HEK293 (cell line): ENCODE measurements at regions not wholly inside any gene's neighbourhood (a gene's known extent, or its start where the extent isn't known, plus 50 kb on each side); places are given as distances from the start of the nearest gene placed in this dataset.
A peak's percentile ranks its signal among the peaks of the same experiment; 100 is the strongest.

Experiments
- CTCF ChIA-PET: fragments of 350-600 bp; formaldehyde crosslinking; extraction: SDS; loops from one replicate; lab custom pipeline; 2021; ENCODE audit warnings: antibody characterized with exemption; lab: Yijun Ruan, JAX
- POLR2A ChIA-PET: fragments of 300-600 bp; formaldehyde crosslinking; extraction: SDS; loops from one replicate; lab custom pipeline; 2020; ENCODE audit warnings: antibody characterized with exemption, inconsistent platforms; lab: Yijun Ruan, JAX
- H3K27ac ChIP-seq: fragments of 200-500 bp; sonication (Bioruptor generic); 2 replicates; pipeline ENCODE4 v1.5.1; 2014; ENCODE audit warnings: low read depth, low read length, control low read depth, inconsistent platforms; ENCODE audit errors: extremely low read depth
- H3K36me3 ChIP-seq, 2 experiments: fragments of 200-500 bp in 1 of 2; sonication (Bioruptor generic) in 1 of 2; 1 replicate in 1 of 2; 2 replicates in 1 of 2; pipeline ENCODE4 v1.5.1; 2014 to 2017; ENCODE audit warnings: inconsistent platforms in 2 of 2, low read length in 2 of 2; ENCODE audit not compliant: control insufficient read depth in 2 of 2, insufficient read depth in 1 of 2
- H3K4me1 ChIP-seq: fragments of 200-500 bp; sonication (Bioruptor generic); 2 replicates; pipeline ENCODE4 v1.5.1; 2014; ENCODE audit warnings: mild to moderate bottlenecking, low read length, inconsistent platforms; ENCODE audit not compliant: control insufficient read depth, insufficient read depth
- H3K4me3 ChIP-seq: 2 replicates; pipeline ENCODE4 v1.5.1; 2011; ENCODE audit warnings: low read depth, mild to moderate bottlenecking, control low read depth, low read length, moderate library complexity
- H3K9me3 ChIP-seq: fragments of 200-500 bp; sonication (Bioruptor generic); 2 replicates; pipeline ENCODE4 v1.5.1; 2014; ENCODE audit warnings: low read depth, low read length, inconsistent platforms; ENCODE audit not compliant: control insufficient read depth, insufficient read depth
- FEZF1 ChIP-seq: fragments of 450-650 bp; formaldehyde crosslinking; IDR thresholded peaks from 2 replicates; pipeline ENCODE4 v1.5.1; 2016; ENCODE audit warnings: missing biosample characterization, missing genetic modification characterization
- KLF1 ChIP-seq: fragments of 450-650 bp; formaldehyde crosslinking; IDR thresholded peaks from 2 replicates; pipeline ENCODE4 v1.5.1; 2016; ENCODE audit warnings: missing biosample characterization, missing genetic modification characterization
- MYNN ChIP-seq: fragments of 450-650 bp; formaldehyde crosslinking; IDR thresholded peaks from 2 replicates; pipeline ENCODE4 v1.5.1; 2016; ENCODE audit warnings: missing biosample characterization, missing genetic modification characterization, borderline replicate concordance
- SCRT1 ChIP-seq: fragments of 450-650 bp; formaldehyde crosslinking; IDR thresholded peaks from 2 replicates; pipeline ENCODE4 v1.5.1; 2016; ENCODE audit warnings: missing biosample characterization, missing genetic modification characterization, borderline replicate concordance
- SETDB1 ChIP-seq: IDR thresholded peaks from one replicate; pipeline ENCODE4 v1.6.1; 2017; ENCODE audit warnings: mild to moderate bottlenecking, low read length, moderate library complexity, mixed read lengths; ENCODE audit not compliant: insufficient read length
- TCF7L2 ChIP-seq: IDR thresholded peaks from 2 replicates; pipeline ENCODE4 v1.6.1; 2011; ENCODE audit warnings: low read depth, mild to moderate bottlenecking, inconsistent platforms, low read length, moderate library complexity, borderline replicate concordance
- ZIC2 ChIP-seq: fragments of 450-650 bp; formaldehyde crosslinking; IDR thresholded peaks from 2 replicates; pipeline ENCODE4 v1.5.1; 2016; ENCODE audit warnings: missing biosample characterization, missing genetic modification characterization
- ZNF114 ChIP-seq: fragments of 450-650 bp; formaldehyde crosslinking; IDR thresholded peaks from 2 replicates; pipeline ENCODE4 v1.5.0; 2017; ENCODE audit warnings: missing biosample characterization, missing genetic modification characterization
- ZNF302 ChIP-seq: fragments of 450-650 bp; formaldehyde crosslinking; IDR thresholded peaks from 2 replicates; pipeline ENCODE4 v1.5.1; 2016; ENCODE audit warnings: missing biosample characterization, missing genetic modification characterization, low read depth
- ZNF433 ChIP-seq: fragments of 450-650 bp; formaldehyde crosslinking; IDR thresholded peaks from 2 replicates; pipeline ENCODE4 v1.5.1; 2016; ENCODE audit warnings: missing biosample characterization, missing genetic modification characterization, low read depth
- ZNF501 ChIP-seq: fragments of 450-650 bp; formaldehyde crosslinking; IDR thresholded peaks from 2 replicates; pipeline ENCODE4 v1.5.1; 2016; ENCODE audit warnings: missing biosample characterization, missing genetic modification characterization
- ZNF530 ChIP-seq: fragments of 450-650 bp; formaldehyde crosslinking; IDR thresholded peaks from 2 replicates; pipeline ENCODE4 v1.5.1; 2016; ENCODE audit warnings: low read depth, missing biosample characterization, missing genetic modification characterization
- ZNF561 ChIP-seq: fragments of 450-650 bp; IDR thresholded peaks from 2 replicates; pipeline ENCODE4 v1.5.1; 2018; ENCODE audit warnings: missing biosample characterization, missing genetic modification characterization, borderline replicate concordance
- ZNF585B ChIP-seq: fragments of 450-650 bp; formaldehyde crosslinking; IDR thresholded peaks from 2 replicates; pipeline ENCODE4 v1.5.1; 2016; ENCODE audit warnings: missing biosample characterization, missing genetic modification characterization
- ZNF610 ChIP-seq: fragments of 450-650 bp; formaldehyde crosslinking; IDR thresholded peaks from 2 replicates; pipeline ENCODE4 v1.5.1; 2016; ENCODE audit warnings: missing biosample characterization, missing genetic modification characterization, borderline replicate concordance
- ZNF677 ChIP-seq: fragments of 450-650 bp; IDR thresholded peaks from 2 replicates; pipeline ENCODE4 v1.5.0; 2018; ENCODE audit warnings: missing biosample characterization, mild to moderate bottlenecking, missing genetic modification characterization, moderate library complexity
- ZNF791 ChIP-seq: fragments of 450-650 bp; formaldehyde crosslinking; IDR thresholded peaks from 2 replicates; pipeline ENCODE4 v1.5.1; 2016; ENCODE audit warnings: missing biosample characterization, missing genetic modification characterization
- ZSCAN30 ChIP-seq: fragments of 450-650 bp; IDR thresholded peaks from 2 replicates; pipeline ENCODE4 v1.5.1; 2018; ENCODE audit warnings: missing biosample characterization, mild to moderate bottlenecking, missing genetic modification characterization, moderate library complexity
- TF ChIP-seq, protein P1 (sequence below): fragments of 450-650 bp; formaldehyde crosslinking; IDR thresholded peaks from 2 replicates; pipeline ENCODE4 v1.5.1; 2016; ENCODE audit warnings: missing biosample characterization, missing genetic modification characterization
- TF ChIP-seq, protein P2 (sequence below): fragments of 450-650 bp; IDR thresholded peaks from 2 replicates; pipeline ENCODE4 v1.5.1; 2018; ENCODE audit warnings: missing biosample characterization, missing genetic modification characterization
- TF ChIP-seq, protein P3 (sequence below): fragments of 450-650 bp; formaldehyde crosslinking; IDR thresholded peaks from 2 replicates; pipeline ENCODE4 v1.5.1; 2017; ENCODE audit warnings: missing biosample characterization, missing genetic modification characterization

DNA sequence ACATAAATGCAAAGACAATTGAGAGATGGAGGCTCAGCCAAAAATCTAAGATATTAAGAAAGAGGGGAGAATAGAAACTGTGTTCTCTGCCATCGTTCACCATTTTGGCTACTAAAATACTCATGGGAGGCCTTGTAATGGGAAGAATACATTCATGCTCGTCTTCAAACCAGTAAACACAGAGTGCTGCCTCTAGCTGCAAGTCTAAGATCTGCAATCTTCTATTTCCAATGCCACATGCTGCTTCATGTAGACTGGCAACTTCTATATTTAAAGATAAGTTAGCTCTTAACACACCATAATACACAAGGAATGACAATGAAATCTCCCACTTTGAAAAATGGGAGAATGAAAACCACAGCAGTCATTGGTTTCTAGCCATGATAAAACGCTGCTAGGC lies 387.3 kb downstream of the HS3ST3B1 start:
- Histone ChIP-seq H3K27ac (no peak overlapping the region), H3K9me3 (no peaks in the 10 kb centered on the region; the same call in 1 of the 2 replicates), H3K36me3 (0 out of 3 replicates have a peak, but pooled peaks cover 0 to 5% of the 10 kb centered on the region in 2 experiments), H3K4me3 (no peak overlapping the region), H3K4me1 (no peaks in the 10 kb centered on the region)
- TF ChIP-seq ZNF561 (tag by site-specific recombination) (no peak), ZSCAN30 (tag by site-specific recombination) (no peak), MYNN (tag by site-specific recombination) (no peak), FEZF1 (tag by site-specific recombination) (no peak), ZIC2 (tag by site-specific recombination) (no peak), SCRT1 (tag by site-specific recombination) (no peak), ZNF677 (tag by site-specific recombination) (no peak), ZNF530 (tag by site-specific recombination) (no peak), ZNF114 (tag by site-specific recombination) (no peak), KLF1 (tag by site-specific recombination) (no peak), ZNF433 (no peak)
- TF ChIP-seq, protein P1, sequence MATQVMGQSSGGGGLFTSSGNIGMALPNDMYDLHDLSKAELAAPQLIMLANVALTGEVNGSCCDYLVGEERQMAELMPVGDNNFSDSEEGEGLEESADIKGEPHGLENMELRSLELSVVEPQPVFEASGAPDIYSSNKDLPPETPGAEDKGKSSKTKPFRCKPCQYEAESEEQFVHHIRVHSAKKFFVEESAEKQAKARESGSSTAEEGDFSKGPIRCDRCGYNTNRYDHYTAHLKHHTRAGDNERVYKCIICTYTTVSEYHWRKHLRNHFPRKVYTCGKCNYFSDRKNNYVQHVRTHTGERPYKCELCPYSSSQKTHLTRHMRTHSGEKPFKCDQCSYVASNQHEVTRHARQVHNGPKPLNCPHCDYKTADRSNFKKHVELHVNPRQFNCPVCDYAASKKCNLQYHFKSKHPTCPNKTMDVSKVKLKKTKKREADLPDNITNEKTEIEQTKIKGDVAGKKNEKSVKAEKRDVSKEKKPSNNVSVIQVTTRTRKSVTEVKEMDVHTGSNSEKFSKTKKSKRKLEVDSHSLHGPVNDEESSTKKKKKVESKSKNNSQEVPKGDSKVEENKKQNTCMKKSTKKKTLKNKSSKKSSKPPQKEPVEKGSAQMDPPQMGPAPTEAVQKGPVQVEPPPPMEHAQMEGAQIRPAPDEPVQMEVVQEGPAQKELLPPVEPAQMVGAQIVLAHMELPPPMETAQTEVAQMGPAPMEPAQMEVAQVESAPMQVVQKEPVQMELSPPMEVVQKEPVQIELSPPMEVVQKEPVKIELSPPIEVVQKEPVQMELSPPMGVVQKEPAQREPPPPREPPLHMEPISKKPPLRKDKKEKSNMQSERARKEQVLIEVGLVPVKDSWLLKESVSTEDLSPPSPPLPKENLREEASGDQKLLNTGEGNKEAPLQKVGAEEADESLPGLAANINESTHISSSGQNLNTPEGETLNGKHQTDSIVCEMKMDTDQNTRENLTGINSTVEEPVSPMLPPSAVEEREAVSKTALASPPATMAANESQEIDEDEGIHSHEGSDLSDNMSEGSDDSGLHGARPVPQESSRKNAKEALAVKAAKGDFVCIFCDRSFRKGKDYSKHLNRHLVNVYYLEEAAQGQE, result no peak
- TF ChIP-seq, protein P2, sequence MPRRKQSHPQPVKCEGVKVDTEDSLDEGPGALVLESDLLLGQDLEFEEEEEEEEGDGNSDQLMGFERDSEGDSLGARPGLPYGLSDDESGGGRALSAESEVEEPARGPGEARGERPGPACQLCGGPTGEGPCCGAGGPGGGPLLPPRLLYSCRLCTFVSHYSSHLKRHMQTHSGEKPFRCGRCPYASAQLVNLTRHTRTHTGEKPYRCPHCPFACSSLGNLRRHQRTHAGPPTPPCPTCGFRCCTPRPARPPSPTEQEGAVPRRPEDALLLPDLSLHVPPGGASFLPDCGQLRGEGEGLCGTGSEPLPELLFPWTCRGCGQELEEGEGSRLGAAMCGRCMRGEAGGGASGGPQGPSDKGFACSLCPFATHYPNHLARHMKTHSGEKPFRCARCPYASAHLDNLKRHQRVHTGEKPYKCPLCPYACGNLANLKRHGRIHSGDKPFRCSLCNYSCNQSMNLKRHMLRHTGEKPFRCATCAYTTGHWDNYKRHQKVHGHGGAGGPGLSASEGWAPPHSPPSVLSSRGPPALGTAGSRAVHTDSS, result no peak
- ChIA-PET POLR2A (no interaction called here), CTCF (interaction anchor here (0.5 to 0.9 kb wide), 4 partner anchors 14 to 1657 kb away, joined by 3 to 6 read pairs (median 3); no protein-coding TSS in a partner anchor)

DNA sequence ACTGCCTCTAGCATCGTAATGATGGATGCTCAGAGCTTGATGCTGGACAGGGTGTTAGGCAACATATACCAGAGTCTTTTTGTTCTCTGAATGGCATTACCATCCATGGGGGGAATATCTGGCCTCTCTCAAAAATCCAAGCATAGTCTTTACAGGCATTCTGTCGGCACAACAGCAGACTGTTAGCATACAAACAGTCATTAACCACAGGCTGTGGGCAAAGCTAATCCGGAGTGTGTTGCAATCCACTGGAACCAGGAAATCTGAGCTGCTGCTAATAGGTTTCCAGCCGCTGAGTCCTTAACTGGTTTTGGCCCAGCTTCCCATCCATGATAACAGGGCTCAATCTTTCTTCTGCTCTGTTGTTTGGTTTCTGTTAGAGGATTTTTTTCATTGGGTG lies 371.9 kb downstream of the HS3ST3B1 start:
- ChIA-PET POLR2A (no interaction called here), CTCF (interaction anchor here (0.6 kb wide), 1 partner anchor 10 kb away, joined by 3 read pairs; no protein-coding TSS in a partner anchor)
- Histone ChIP-seq H3K36me3 (no peaks in the 10 kb centered on the region), H3K4me3 (no peak overlapping the region), H3K9me3 (no peaks in the 10 kb centered on the region), H3K4me1 (no peaks in the 10 kb centered on the region), H3K27ac (no peak overlapping the region)
- peak; percentile 78 for TF ChIP-seq SETDB1
- TF ChIP-seq ZNF610 (tag by site-specific recombination), result no peak
- no peak for TF ChIP-seq ZNF302 (tag by site-specific recombination)
- TF ChIP-seq, protein P3, sequence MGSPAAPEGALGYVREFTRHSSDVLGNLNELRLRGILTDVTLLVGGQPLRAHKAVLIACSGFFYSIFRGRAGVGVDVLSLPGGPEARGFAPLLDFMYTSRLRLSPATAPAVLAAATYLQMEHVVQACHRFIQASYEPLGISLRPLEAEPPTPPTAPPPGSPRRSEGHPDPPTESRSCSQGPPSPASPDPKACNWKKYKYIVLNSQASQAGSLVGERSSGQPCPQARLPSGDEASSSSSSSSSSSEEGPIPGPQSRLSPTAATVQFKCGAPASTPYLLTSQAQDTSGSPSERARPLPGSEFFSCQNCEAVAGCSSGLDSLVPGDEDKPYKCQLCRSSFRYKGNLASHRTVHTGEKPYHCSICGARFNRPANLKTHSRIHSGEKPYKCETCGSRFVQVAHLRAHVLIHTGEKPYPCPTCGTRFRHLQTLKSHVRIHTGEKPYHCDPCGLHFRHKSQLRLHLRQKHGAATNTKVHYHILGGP (tag by site-specific recombination), result no peak
- no peak for TF ChIP-seq ZNF501
- peak; percentile 79; the same call in 1 of the 2 replicates for TF ChIP-seq ZNF791 (tag by site-specific recombination)
- no peak for TF ChIP-seq ZNF585B (tag by site-specific recombination)
- no peak for TF ChIP-seq TCF7L2
